NCI-H1105 treated with DMSO at 0.1 percent for 48 hours (cell line): ENCODE measurements at regions not wholly inside any gene's neighbourhood (a gene's known extent, or its start where the extent isn't known, plus 50 kb on each side); places are given as distances from the start of the nearest gene placed in this dataset.

ENCODE experiments used
- DNase-seq: peaks from one replicate; lab custom pipeline; 2025; lab: John Stamatoyannopoulos, UW

DNA sequence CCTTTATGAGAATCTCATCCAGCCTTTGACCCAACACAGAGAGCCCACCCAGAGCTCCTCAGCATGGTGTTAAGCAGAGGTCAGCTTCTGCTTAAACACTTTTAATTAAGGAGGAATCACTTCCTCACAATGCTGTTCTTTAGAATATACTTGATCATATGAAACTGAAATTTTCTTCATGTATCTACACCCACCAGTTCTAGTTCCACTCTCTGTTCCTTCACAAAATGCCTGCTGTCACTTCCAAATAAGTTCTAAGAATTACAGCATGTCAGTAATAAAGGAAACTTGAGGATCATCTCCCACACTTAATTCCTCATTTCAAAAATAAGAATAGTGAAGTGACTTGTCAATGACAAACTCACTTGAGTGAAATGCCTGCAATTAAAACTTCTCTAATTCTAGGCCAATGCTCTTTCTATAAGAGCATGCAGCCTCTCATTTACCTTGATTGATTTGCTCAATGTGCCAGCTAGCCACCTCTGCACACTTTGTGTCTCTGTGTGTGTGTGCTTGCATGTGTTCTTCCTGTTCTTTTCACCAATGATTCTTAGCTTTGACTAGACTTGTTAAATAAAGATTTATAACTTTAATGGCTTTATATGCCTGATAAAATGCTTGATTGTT, 356.3 kb downstream of the PLPP3 start:
- no peak for DNase-seq

DNA sequence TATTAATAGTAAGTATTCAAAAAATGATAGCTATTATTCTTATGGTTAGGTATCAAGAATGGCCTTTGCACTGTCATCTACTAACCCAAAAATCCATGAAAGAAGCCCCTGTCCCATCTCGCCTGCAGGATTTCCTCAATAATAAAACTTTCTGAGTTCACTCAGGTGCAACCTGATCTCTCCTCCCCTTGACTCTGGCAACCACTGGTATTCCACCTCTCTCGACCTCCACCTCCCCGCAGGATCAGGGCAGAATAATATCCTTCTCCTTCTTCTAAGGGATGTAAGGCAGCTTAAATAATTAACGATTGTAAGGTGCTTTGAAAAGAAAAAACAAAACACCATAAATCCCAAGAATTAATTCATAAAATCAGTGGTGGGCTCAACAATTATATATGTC, 359.3 kb downstream of the PLPP3 start:
- DNase-seq: no peak

DNA sequence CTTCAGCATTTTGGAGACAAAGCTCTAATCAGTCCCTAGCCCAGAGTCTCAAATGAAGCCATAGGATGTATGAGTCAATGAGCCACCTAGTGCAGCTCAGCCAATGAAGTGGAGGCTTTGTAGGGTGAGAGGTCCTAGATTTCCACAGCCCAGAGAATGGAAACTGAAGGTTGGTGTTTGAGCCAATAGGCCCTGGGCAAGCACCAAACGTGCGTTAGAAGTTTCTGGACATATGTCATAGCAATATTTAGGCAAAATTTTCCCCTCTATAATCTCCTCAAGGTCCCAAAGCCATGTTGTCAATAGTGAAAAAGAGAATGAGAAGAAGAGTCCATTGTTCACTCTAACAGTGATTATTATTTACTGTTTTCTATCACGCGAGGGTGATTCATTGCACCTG, 361.3 kb downstream of the PLPP3 start:
- DNase-seq: no peak

DNA sequence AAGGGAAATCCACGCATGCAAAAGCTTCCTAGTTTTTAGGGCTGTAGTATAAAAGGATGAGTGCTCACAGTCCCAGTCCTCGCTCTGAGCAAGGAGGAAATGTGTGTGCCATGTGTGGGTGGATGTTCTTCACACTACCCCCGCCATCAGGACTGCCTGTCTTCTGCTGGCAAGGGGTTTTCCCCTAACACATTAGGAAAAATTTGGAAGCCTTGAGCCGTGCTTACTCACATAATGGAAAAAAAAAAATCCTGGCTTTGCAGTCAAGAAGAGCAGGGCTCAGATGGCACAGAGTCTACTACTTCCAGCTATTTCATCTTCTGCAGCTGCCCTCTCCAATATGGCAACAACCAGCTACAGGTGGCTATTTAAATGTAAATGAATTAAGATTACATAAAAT, 363.1 kb downstream of the PLPP3 start:
- no peak for DNase-seq

DNA sequence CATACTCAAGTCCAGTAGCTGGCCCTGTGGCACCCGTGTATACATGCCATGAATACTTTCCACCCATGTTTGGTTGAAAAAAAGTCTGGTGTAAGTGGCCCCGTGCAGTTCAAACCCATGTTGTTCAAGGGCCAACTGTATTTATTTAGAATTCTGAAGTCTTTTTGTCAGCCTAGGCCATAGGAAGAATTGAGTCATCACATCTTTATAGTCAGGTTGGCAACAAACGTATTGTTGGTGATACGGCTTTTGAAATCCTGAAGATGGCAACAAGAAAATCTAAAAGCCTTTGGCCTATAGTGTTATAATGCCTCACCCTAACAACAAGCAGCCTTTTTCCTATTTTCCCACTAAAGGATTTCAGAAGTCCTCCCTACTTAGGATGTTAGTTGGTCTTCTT, 363.6 kb downstream of the PLPP3 start:
- no peak for DNase-seq

DNA sequence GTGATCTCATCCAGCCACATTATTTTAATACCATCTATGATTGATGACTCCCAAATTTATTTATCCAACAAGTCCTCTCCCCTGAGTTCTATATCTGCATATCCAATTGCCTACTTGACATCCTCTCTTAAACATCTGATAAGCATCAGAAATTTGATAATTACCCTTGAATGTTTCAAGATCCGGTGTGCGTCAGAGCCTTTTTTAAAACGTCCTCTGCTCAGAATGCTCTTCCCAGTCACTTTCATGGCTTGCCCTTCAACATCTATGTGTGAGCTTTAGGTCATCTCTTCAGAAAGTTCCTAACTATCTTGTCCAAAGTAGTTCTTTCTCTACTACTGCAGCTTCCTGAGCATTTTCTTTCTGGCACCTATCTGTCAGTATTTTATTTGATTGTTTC, 364.3 kb downstream of the PLPP3 start:
- no peak for DNase-seq

DNA sequence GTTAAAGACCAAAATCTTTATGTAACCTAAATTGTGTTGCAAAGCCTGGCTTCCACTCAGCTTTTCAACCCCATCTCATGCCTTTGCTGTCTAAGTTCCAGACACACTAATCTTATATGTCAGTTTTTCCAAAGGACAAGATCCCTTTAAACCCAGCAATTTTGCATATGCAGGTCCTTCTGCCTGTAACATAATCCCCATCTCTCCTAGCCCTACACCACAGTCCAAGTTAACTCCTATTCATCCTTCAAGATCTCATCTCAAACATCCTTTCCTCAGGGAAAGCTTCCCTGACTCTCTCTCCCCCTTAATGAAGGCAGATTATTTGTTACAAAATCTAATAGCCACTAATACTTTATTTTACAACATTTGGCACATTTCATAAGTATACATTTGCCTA, 366.3 kb downstream of the PLPP3 start:
- DNase-seq: no peak

DNA sequence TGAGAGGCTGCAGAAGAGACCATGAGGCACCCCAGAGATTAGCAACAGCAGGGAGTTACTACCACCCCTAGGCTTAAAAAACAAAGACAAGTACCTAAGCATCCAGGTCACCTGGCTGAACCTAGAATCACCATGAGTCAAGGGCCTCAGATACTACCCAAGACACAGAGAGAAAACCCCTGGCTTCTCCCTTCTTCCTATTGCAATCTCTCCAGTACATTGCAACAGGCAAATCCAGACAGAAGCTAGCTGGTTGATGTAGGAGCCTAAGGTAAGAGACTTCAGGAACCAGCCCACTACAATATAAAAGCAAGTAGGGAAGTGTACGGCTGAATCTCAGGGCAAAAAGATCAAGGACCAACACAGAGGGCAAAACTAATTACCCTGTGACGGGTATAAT, 367.2 kb downstream of the PLPP3 start:
- DNase-seq: no peak

DNA sequence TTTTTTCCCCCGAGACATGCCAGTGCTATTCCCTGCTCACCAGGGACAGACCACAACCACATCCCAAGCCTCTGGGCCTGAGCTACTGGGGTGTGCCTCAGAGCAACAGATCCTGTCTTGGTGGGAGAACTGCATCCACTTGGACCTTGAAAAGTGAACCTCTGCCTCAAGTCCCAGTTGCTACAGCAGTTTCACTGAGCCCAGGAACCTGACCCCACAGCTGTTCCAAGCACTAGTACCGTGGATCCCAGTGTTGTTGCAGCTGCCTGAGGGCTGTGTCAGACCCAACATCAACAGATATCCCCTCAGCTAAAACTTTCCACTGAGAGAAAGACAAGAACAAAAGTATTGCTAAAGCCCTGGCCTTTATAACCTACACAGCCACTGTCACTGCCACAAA, 373.0 kb downstream of the PLPP3 start:
- no peak for DNase-seq

DNA sequence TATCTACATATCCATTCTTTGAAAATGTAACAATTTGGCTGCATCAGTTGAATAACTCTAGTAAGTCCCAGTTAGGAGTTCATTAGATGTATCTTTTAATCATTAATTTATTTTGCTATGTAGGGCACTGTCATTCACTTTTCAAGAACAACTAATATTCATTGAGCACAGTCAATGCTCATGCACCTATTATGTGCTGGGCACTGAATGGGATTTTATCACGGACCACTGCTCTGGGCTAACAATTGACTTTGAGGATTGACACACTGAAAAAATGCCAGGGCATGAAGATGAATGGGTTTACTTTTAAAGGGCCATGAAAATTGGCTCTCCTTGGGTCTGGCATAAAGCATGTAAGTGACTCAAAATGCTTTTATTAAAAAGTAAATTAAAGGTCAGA, 375.2 kb downstream of the PLPP3 start:
- no peak for DNase-seq

DNA sequence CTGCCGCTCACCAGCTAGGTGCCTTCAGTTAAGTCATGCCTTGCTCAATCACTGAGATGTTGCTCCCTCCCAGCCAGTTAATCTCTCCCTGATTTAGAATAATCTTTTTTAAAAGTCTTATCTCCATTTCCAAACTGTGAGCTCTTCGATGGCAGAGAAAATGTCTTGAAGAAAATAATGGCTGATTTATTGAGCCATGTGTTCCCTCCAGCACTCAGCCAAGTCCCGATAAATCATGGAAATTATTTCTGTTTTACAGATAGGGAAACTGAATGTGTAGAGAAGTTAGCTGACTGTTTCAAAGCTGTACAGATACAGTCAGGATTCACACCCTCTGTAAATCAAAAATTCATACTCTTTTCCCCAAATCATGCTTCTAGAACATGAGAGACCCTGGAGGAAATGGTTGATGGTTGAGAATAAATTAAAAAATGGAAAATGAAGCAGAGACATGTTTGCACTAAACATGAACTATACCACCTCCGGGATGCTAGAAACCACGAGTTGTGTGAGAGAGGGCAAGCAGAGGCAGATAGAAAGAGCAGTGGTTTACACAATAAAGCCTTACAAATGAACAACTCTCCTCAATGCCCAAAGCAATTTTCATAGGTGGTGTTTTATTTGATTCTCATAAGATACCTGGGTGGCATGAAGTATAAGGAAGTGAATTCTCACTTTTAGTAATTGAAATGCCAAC, 376.4 kb downstream of the PLPP3 start:
- DNase-seq: no peak

DNA sequence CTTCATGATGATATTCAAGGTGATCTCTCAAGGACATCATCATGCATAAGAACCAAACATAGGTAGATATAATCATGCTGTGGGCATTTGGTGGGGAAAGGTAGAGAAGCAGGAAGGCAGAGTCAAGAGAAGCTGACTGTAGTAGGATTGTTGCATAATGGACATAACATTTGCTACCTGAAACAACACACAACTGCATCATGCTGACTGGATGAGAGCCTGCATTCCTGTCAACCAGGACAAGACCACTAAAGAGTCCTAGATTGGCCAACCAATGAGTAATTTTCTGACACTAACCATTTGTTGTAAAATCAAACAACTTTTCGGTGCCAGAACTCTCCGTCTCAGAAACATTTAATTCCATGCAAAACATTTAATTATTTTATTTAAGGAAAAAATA, 377.2 kb downstream of the PLPP3 start:
- DNase-seq: no peak

DNA sequence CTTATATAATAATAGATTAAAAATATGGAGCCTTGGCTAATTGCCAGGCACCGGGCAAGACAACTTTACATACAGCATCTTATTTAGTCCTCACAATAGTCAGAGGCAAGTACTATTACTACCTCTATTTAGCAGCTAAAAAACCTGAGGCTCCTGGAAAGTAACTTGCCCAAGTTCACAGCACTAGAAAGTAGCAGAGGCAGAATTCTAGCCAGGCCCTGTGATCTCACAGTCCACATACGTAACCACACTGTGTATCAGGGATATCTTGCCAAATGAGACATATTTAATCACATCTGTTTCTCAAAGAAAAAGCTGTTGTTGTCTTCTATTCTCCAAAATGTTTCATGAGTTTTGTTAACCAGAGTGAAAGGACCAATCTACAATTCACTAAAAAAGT, 378.5 kb downstream of the PLPP3 start:
- DNase-seq: no peak

DNA sequence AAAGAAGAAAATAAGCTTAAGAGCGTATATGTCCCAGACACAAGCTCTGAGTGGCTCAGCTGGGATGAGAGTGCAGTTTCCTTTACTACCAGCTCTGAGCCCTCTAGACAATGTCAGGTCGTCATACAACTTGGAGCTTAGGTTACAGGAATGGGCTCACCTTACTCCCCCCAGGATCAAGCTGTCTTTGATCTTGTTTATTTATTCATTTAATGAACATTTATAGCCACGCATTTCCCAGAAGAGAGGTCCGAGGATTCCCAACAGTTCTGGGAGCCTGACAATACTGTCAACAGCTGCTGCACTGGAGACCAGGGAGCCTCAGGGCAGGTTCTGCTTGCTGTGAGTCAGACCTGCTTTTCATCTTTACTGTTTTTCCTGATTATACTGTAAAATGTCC, 378.9 kb downstream of the PLPP3 start:
- DNase-seq: peak; percentile 49

DNA sequence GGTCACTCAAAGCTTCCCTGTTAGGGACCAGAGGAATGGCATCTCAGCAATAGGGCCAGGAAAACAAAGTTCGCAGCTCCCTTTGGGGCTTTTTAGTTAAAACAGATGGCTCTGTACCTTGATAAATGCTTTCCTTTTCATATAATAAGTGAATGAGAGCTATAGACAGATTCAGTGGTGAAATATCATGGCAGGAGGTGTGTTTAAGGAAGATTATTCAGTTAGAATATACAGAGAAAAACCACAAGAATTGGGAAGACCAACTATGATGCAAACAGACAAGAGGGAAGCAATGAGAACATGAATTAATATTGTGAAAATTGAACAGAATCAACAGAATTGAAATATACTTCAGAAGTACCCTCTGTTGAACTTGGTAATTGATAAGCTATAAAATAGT, 379.4 kb downstream of the PLPP3 start:
- no peak for DNase-seq

DNA sequence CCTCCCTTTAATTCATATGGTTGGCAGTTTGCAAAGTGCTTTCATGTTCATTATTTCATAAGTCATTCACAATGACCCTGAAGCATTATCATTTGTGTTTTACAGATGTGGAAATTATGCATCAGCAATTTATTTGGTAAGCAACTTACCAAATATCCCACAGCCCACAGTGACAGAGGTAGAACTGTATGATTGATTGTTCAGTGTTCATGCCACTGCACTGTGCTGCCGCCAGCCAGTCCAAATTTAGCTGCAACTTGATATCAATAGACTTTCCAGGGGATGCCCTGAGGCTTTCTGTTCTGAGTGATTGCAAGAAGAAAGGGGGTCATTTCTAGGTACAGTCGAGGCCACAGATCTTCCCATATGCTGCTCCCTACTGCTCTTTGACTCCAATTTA, 380.3 kb downstream of the PLPP3 start:
- no peak for DNase-seq

DNA sequence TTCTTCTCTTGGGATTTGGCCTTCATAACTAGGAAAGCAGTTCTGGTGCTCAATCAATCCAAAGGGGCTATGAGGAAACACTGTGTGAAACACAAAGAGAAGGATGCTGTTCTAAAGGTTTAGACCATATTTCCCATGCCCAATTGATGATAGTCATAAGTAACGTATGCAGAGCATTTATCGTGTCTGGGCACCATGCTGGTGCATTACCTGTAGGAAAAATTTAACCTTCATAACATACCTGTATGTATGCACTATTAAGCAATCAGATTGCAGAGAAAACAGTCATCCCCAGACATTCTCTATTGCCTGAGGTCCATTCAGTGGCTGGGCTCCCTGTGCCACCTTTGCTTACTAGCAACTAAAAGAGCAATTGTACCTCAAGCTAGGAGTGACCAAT, 381.4 kb downstream of the PLPP3 start:
- DNase-seq: no peak

DNA sequence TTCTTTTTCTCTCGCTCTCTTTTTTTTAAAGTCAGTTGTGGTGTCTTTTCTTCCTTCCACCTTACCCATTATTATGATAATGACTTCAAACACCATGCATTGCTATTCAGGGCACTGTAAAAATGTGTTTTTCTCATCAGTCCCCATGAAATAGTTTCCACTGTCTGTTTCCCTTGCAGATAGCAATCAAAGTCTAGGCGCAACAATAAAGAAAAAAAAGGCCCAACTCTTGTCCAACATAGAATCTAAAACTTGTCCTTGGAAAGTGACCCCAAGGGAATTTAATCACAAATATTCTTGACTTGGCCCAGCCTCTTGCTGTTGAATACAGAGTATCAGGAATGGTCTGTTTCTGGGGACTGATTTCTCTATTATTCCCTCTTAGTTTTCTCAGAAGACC, 382.5 kb downstream of the PLPP3 start:
- no peak for DNase-seq

DNA sequence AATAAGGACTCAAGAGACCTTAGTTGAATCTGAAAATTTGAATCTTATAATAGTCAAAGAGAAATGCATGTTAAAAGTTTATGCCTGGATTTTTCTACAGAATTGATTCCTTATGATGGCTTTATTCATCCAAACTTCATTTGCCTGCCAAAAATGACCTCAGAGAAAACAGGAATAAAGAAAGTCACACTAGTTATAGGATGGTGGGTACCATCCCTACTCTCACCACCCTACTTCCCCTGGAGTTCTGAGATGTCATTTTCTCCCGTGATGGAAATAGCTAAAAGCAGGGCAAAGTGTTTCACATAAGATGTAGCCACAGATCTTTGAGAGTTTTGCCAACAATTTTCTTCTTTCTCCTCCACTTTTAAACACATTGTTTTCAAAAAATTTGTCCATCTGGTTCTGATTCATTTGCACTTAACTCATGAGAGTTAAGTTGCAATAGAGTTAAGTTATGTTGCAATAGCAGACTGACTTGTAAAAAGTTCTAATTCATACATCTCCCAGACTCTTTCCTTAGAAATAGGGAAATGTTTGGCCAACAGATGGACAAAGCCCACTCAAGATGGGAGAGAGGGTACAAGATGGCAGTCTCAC, 384.6 kb downstream of the PLPP3 start:
- no peak for DNase-seq

DNA sequence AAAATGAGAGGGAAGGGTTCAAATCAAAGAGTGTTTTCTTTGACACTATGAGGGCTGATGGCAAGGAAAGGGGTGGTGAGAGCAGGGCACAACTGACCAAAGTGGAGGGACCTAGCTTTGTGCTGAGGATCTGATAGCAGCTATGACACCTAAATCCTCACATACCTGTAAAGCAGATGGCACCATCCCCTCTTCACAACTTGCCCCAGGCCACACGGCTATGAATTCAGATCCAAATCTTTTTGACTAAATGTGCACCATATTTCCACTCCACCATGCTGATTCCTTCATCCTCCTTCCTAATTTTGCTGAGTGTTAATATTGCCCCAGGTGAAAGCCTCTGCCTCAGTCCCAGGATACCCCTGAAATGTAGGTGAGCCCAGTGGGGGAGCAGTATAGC, 385.7 kb downstream of the PLPP3 start:
- DNase-seq: no peak

DNA sequence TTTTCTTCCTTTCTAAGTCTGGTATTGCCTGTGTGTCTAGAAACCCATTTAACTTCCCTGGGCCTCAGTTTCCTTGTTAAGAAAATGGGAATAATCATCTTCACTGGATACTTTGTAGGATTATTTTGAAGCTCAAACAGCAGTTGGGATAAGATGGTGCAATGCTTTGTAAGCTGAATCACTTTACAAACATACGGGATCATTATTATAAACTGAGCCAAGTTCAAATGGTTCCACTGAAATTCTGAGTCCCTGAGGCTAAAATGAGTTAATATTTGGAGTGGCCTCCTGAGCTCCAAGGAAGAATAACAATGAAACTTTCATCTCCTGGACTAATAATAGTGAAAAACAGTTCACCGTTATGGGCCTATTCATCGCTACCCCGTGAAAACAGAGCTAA, 388.0 kb downstream of the PLPP3 start:
- DNase-seq: no peak

DNA sequence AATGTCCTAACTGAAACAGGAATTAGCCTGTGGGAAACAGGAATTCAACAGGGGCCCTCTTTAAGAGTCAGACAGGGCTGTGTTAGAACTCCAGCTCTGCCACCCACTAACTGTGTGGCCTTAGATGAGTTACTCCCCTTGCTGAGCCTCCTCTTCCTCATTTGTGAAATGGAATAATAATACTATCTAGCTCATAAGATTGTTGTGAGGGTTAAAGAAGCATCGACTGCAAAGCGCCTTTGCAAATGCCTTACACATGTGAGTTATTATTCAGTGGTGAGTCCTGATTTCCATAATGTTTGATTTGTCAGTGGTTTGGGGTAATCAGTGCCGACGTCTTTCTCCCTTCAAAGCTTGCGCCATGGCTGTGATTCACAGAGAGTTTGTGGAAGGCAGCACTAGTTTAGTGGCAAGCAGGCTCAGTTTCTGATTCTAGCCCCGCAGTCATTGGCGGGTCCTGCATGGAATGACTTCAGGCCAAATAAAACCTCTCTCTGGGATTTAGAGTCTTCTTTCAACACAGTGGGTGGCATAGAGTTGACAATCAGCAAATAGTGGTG, 388.5 kb downstream of the PLPP3 start:
- DNase-seq: no peak

DNA sequence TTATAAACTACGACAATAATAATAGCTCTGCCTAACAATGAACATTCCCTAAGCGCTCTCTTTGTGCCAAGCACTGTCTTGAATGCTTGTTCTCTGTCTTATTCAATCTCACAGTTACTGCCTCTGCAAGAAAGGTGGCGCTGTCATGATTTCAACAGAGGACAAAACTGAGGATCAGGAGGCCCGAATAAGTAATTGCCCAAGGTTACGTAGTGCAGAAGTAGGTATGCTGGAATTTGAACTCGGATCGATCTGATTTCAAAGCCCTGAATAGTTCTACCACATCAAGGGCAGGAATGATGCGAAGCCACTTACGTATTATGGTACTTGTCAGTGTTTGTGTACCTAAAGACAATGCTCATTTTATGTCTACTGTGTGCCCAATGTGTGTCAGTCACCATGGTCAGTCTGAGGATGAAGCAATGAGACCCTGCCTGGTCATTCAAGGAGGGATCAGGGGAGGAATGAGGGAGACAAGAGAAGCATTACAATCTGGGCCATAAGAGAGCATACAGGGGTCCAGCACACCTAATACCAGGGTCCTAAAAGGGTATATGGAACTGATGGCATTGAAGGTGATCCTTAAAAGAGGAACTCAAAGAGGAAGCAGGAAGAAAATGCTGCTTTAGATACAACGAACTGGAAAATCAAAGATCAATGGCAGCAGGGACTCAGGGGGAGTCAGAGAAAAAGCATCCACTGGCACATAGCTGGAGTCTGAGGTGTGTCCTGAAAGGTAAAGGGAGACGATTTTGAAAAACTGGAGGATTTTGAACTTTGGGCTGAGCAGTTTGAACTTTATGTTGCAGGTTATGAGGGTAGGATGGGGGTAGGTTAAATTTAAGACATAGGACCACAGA, 389.2 kb downstream of the PLPP3 start:
- no peak for DNase-seq
